ENCODE measurements at regions not wholly inside any gene's neighbourhood (a gene's known extent, or its start where the extent isn't known, plus 50 kb on each side); places are given as distances from the start of the nearest gene placed in this dataset.

DNA sequence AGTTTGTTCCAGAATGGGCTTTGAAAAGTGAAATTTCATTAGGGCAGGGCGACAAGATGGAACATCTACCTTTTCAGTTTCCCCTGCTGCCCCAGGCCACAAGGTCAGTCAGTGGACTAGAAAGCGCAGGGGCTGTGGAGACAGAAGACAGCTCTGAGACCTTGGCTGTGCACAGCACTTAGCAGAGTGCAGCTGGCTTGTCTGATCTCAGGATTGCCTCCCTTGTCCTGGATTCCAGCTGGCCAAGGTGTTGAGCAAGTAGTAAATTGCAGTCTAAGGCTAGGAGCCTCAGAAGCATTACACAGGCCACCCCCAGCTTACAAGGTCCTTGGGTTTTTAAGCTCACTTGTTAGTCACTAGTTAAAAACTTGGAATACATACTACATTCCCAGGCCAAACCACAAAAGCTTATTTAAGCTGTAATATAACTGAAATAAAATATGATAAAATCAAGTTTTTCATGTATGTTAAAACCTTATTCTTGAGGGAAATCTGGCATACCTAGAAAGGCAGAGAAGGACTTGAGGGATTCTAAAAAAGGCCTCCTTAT lies 67.3 kb upstream of the NPY start:
- no peak overlapping the region for H3K27ac ChIP-seq
- H3K4me3 ChIP-seq = no peak overlapping the region
- H3K9me3 ChIP-seq = no peaks in the 10 kb centered on the region
- H3K4me1 ChIP-seq = no peaks in the 10 kb centered on the region
- intact Hi-C loops (cut with DNase I; ENCODE audit: low total_unique reads) = no loop called here
- DNase-seq = no peak
- no peaks in the 10 kb centered on the region for H3K27me3 ChIP-seq
- no peaks in the 10 kb centered on the region for H3K36me3 ChIP-seq
- TF ChIP-seq, protein P1, sequence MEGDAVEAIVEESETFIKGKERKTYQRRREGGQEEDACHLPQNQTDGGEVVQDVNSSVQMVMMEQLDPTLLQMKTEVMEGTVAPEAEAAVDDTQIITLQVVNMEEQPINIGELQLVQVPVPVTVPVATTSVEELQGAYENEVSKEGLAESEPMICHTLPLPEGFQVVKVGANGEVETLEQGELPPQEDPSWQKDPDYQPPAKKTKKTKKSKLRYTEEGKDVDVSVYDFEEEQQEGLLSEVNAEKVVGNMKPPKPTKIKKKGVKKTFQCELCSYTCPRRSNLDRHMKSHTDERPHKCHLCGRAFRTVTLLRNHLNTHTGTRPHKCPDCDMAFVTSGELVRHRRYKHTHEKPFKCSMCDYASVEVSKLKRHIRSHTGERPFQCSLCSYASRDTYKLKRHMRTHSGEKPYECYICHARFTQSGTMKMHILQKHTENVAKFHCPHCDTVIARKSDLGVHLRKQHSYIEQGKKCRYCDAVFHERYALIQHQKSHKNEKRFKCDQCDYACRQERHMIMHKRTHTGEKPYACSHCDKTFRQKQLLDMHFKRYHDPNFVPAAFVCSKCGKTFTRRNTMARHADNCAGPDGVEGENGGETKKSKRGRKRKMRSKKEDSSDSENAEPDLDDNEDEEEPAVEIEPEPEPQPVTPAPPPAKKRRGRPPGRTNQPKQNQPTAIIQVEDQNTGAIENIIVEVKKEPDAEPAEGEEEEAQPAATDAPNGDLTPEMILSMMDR (IDR thresholded peaks at IDR 0.05) = no peak

DNA sequence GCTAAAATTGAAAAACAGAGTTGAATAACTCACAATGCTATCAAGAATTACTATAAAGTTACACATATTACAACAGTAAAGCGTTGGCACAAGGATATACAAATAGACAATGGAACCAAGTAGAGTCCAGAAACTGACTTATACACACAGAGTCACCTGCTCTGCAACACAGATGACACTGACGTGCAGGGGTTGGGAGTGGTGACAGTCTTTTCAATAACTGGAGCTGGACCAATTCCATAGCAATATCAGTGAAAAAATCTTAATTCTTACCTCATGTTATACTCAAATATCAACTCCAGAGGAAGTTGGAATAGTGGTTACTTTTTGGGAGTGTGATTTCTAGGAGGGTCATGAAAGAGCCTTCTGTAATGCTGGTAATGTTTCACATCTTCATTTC lies 62.5 kb upstream of the NPY start:
- Histone ChIP-seq H3K9me3 (peaks cover 0 to 12% (median 0%) of the 10 kb centered on the region in 3 donors), H3K4me3 (no peak overlapping the region), H3K27ac (no peak overlapping the region), H3K4me1 (no peaks in the 10 kb centered on the region), H3K36me3 (no peaks in the 10 kb centered on the region), H3K27me3 (no peaks in the 10 kb centered on the region)
- TF ChIP-seq, protein P1 (IDR thresholded peaks at IDR 0.05) = no peak
- intact Hi-C loops (cut with DNase I; ENCODE audit: low total_unique reads) = no loop called here
- DNase-seq = no peak

GRCh38 chr7:24227068-24227467 lies 56.9 kb upstream of the NPY start:
- Histone ChIP-seq H3K27ac (no peak overlapping the region), H3K36me3 (no peaks in the 10 kb centered on the region), H3K9me3 (peaks cover 0 to 12% (median 0%) of the 10 kb centered on the region in 3 donors), H3K27me3 (no peaks in the 10 kb centered on the region), H3K4me1 (no peaks in the 10 kb centered on the region), H3K4me3 (no peak overlapping the region)
- intact Hi-C loops (cut with DNase I; ENCODE audit: low total_unique reads) = no loop called here
- no peak for DNase-seq
- TF ChIP-seq, protein P1 (IDR thresholded peaks at IDR 0.05) = no peak

- Histone ChIP-seq H3K4me1 (no peaks in the 10 kb centered on the region), H3K27ac (no peak overlapping the region), H3K9me3 (peaks cover 0 to 12% (median 0%) of the 10 kb centered on the region in 3 donors), H3K27me3 (no peaks in the 10 kb centered on the region), H3K36me3 (no peaks in the 10 kb centered on the region), H3K4me3 (no peak overlapping the region)
- TF ChIP-seq, protein P1 (IDR thresholded peaks at IDR 0.05) = no peak
- DNase-seq = no peak
- intact Hi-C loops (cut with DNase I; ENCODE audit: low total_unique reads) = no loop called here
Observed at GRCh38 chr7:24227603-24228359, 56.2 kb upstream of the NPY start.

- Histone ChIP-seq H3K4me3 (no peak overlapping the region), H3K36me3 (no peaks in the 10 kb centered on the region), H3K4me1 (no peaks in the 10 kb centered on the region), H3K27me3 (no peaks in the 10 kb centered on the region), H3K9me3 (no peaks in the 10 kb centered on the region), H3K27ac (no peak overlapping the region)
- TF ChIP-seq, protein P1 (IDR thresholded peaks at IDR 0.05) = no peak
- no peak for DNase-seq
- intact Hi-C loops (cut with DNase I; ENCODE audit: low total_unique reads) = no loop called here
Observed at GRCh38 chr7:24229481-24230226, 54.3 kb upstream of the NPY start.

Data from tibial artery (tissue), 4 donors.